Vagina (tissue), 2 donors: ENCODE measurements at regions not wholly inside any gene's neighbourhood (a gene's known extent, or its start where the extent isn't known, plus 50 kb on each side); places are given as distances from the start of the nearest gene placed in this dataset.

Experiments
- CTCF ChIP-seq, 3 experiments: fragments of 450-650 bp in 2 of 3; fragments of 200-600 bp in 1 of 3; sonication (generic) in 1 of 3; IDR thresholded peaks; one replicate each; pipeline ENCODE4 v1.5.1; 2017 to 2019; ENCODE audit warnings: antibody characterized with exemption in 3 of 3, mild to moderate bottlenecking in 2 of 3, moderate library complexity in 2 of 3
- POLR2A ChIP-seq, 2 donors: fragments of 450-650 bp; IDR thresholded peaks; one replicate each; pipeline ENCODE4 v1.6.1; 2017; ENCODE audit warnings: antibody characterized with exemption in 2 of 2, mild to moderate bottlenecking in 2 of 2, moderate library complexity in 2 of 2
- POLR2AphosphoS5 ChIP-seq, 2 donors: sonication (generic); formaldehyde crosslinking; IDR thresholded peaks; one replicate each; pipeline ENCODE4 v1.9.0; 2017; ENCODE audit warnings: antibody characterized with exemption in 2 of 2, mild to moderate bottlenecking in 2 of 2, low read depth in 1 of 2; ENCODE audit not compliant: insufficient read depth in 1 of 2

GRCh38 chr1:229110986-229111385, 159.9 kb upstream of the RAB4A start:
- TF ChIP-seq POLR2A (IDR thresholded peaks at IDR 0.05) (no peak), CTCF (IDR thresholded peaks at IDR 0.05) (no peak), POLR2AphosphoS5 (IDR thresholded peaks at IDR 0.05; ENCODE audit: insufficient read depth in 1 of 2, low read depth in 1 of 2) (no peak)
